ENCODE measurements at regions not wholly inside any gene's neighbourhood (a gene's known extent, or its start where the extent isn't known, plus 50 kb on each side); places are given as distances from the start of the nearest gene placed in this dataset.

DNA sequence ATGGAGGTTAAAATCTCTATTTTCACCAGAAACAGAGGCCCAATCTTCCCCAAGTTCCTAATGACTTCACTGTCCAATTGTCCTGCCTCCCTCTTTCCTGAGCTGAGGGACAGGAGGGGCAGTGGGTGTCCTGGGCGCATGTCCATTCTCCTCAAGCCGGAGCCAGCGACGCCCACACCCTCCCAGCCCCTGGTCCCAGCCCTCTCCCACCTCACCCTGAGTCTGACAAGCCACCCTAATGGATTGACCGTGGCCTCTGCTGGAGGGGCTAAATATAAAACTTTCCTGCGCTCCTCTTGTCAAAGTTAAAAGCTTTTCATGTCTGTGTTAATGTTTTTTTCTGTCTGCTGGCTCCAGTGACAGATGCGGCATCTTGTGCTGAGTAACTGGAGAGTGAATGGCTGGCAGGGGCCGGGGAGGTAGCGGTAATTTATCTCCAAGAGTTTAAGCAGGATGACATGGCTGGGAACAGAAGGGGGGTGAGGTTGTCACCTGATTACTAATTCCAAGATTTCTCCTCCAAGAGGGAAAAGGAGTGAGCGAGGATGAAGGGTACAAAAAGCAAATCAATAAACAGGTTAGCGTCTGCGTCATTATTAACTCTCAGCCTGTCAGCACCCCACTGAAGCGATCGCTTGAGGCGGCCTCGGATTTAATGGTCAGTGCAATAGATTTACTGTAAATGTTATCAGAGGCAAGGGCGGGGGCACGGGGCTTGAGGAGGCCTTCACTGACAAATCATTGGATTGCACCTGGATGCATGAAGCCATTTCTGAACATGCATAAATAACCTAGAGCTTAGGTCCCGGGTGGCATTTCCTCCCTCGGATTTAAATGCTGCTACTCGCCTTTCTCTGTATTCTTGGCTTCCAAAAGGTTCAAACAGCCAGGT is 118.1 kb upstream of the MAFB start (continued):
- TF ChIP-seq ZNF224 (CRISPR knock-in tag; IDR thresholded peaks at IDR 0.05) = no peak
- TF ChIP-seq REPIN1 (CRISPR knock-in tag; IDR thresholded peaks at IDR 0.05; ENCODE audit: borderline replicate concordance, low read depth) = no peak
- TF ChIP-seq NAIF1 (CRISPR knock-in tag; IDR thresholded peaks at IDR 0.05; ENCODE audit: borderline replicate concordance) = no peak
- TF ChIP-seq ISL2 (CRISPR knock-in tag; IDR thresholded peaks at IDR 0.05) = no peak
- no peak for TF ChIP-seq XRCC5 (optimal IDR thresholded peaks at IDR 0.05; ENCODE audit: low read length)
- no peak for TF ChIP-seq ZNF546 (CRISPR knock-in tag; conservative IDR thresholded peaks at IDR 0.05)

DNA sequence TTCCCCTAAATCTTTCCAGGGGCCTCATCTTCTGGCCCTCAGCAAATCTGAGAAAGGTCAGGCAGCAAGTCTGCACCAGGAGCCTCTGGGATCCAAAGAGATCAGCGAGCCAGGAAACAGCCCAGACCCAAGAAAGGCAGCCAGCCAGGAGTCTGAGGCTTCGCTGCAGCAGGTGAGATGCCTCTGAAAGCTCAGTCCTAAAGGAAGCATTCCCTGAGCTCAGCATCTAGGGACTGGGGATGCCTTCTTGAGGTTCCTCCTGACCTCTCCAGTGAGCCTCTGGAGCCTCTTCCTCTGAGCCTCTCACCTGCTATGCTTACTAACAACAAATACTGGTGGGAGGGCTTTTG is 118.8 kb upstream of the MAFB start:
- no peak for TF ChIP-seq ZNF292 (CRISPR knock-in tag; IDR thresholded peaks at IDR 0.05; ENCODE audit: borderline replicate concordance, low read depth)
- no peak for TF ChIP-seq ZNF672 (CRISPR knock-in tag; IDR thresholded peaks at IDR 0.05)
- no peak for TF ChIP-seq MAFK (conservative IDR thresholded peaks at IDR 0.05 in 1 of 2, IDR thresholded peaks at IDR 0.05 in 1 of 2; ENCODE audit: low read length in 2 of 2)
- no peak for TF ChIP-seq ZNF337 (CRISPR knock-in tag; IDR thresholded peaks at IDR 0.05; ENCODE audit: borderline replicate concordance, low read depth)
- TF ChIP-seq, protein P1, sequence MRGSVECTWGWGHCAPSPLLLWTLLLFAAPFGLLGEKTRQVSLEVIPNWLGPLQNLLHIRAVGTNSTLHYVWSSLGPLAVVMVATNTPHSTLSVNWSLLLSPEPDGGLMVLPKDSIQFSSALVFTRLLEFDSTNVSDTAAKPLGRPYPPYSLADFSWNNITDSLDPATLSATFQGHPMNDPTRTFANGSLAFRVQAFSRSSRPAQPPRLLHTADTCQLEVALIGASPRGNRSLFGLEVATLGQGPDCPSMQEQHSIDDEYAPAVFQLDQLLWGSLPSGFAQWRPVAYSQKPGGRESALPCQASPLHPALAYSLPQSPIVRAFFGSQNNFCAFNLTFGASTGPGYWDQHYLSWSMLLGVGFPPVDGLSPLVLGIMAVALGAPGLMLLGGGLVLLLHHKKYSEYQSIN (CRISPR knock-in tag; IDR thresholded peaks at IDR 0.05; ENCODE audit: borderline replicate concordance) = no peak
- TF ChIP-seq NFE2L2 (IDR thresholded peaks at IDR 0.05; ENCODE audit: low read length) = no peak
- TF ChIP-seq TBL1XR1 (IDR thresholded peaks at IDR 0.05; ENCODE audit: borderline replicate concordance, low read length, partially characterized antibody) = no peak
- no peak for TF ChIP-seq NKX3-1 (CRISPR knock-in tag; IDR thresholded peaks at IDR 0.05)
- no peak for TF ChIP-seq ZBTB1 (CRISPR knock-in tag; IDR thresholded peaks at IDR 0.05; ENCODE audit: borderline replicate concordance)
- no peak for TF ChIP-seq NFYB (CRISPR knock-in tag; IDR thresholded peaks at IDR 0.05)
- no peak for TF ChIP-seq NFYC (CRISPR knock-in tag; IDR thresholded peaks at IDR 0.05)
- no peak for TF ChIP-seq STAG1 (CRISPR knock-in tag; IDR thresholded peaks at IDR 0.05)
- Histone ChIP-seq H3K36me3 (replicated peaks in 1 of 2; ENCODE audit: control insufficient read depth in 1 of 2, insufficient read depth in 2 of 2, low read length in 2 of 2) (no peaks in the 10 kb centered on the region), H3K27ac (ENCODE audit: extremely low read length, insufficient read depth, low read length) (no peak overlapping the region), H4K20me1 (ENCODE audit: insufficient read depth, low read length) (no peaks in the 10 kb centered on the region), H3K4me3 (replicated peaks in 1 of 3; ENCODE audit: insufficient read depth in 1 of 3, low read depth in 2 of 3, low read length in 3 of 3) (no peak overlapping the region), H2AFZ (ENCODE audit: low read length) (no peak overlapping the region), H3K9ac (ENCODE audit: insufficient read depth, low read depth, low read length) (no peak overlapping the region), H3K27me3 (ENCODE audit: control insufficient read depth in 1 of 2, insufficient read depth in 2 of 2, low read length in 2 of 2) (peaks cover 7 to 39% of the 10 kb centered on the region in 2 experiments; a peak in 4 of 5 replicates), H3K9me3 (ENCODE audit: low read length) (no peaks in the 10 kb centered on the region), H3K79me2 (ENCODE audit: insufficient read depth, low read length) (no peaks in the 10 kb centered on the region), H3K4me2 (ENCODE audit: low read depth, low read length) (no peak overlapping the region), H3K4me1 (ENCODE audit: insufficient read depth, low read length) (no peaks in the 10 kb centered on the region)
- 7% methylated on average over 2 of the region's 2 CpGs for WGBS (ENCODE audit: low lambda C conversion rate)
- no TSS peak for BruUV-seq (replicated peaks)
- POLR2A ChIA-PET = no interaction called here
- in situ Hi-C loops (cut with HindIII; ENCODE audit: extremely low pct_ligation_motif_present, low pct_unique_long_range_greater_than_20kb) = no loop called here
- no peak for ATAC-seq
- intact Hi-C loops (cut with micrococcal nuclease; ENCODE audit: unreplicated experiment) = no loop called here
- FAIRE-seq = no peak
- CTCF ChIA-PET (ENCODE audit: low intra/inter-chr PET ratio, low total read pairs) = no interaction called here
- DNase-seq (ENCODE audit: low spot score) = no peak
